Brain microvascular endothelial cell (primary cell): ENCODE measurements at regions not wholly inside any gene's neighbourhood (a gene's known extent, or its start where the extent isn't known, plus 50 kb on each side); places are given as distances from the start of the nearest gene placed in this dataset.
"Not testable (repeated sequence)": the region's sequence is repeated elsewhere in the genome, so short reads cannot be mapped to it uniquely, and the experiment has no call there.

Source experiments
- DNase-seq: peaks from one replicate; pipeline ENCODE4 v3.0.0-alpha.2; 2020
- H3K27ac ChIP-seq: fragments of 250-450 bp; sonication (Bioruptor Pico); 2 replicates; pipeline ENCODE4 v1.5.1; 2020; ENCODE audit warnings: mild to moderate bottlenecking, moderate library complexity
- H3K27me3 ChIP-seq: fragments of 250-450 bp; sonication (Bioruptor Pico); replicated peaks from 2 replicates; pipeline ENCODE4 v1.5.1; 2020; ENCODE audit warnings: mild to moderate bottlenecking
- H3K36me3 ChIP-seq: fragments of 250-450 bp; sonication (Bioruptor Pico); replicated peaks from 2 replicates; pipeline ENCODE4 v1.5.1; 2020; ENCODE audit warnings: mild to moderate bottlenecking
- H3K4me3 ChIP-seq: 2 replicates; pipeline ENCODE4 v1.5.1; 2011; ENCODE audit warnings: low read depth, mild to moderate bottlenecking, control low read depth, low read length, moderate library complexity
- CTCF ChIP-seq: IDR thresholded peaks from 2 replicates; pipeline ENCODE4 v1.5.1; 2011; ENCODE audit warnings: low read depth, mild to moderate bottlenecking, moderate library complexity, low read length, control low read depth, inconsistent platforms; ENCODE audit errors: missing control alignments
- in situ Hi-C: cut with HindIII; loops from 2 replicates; pipeline ENCODE4 v1.10.0; 2017; ENCODE audit warnings: low sequenced_read_pairs, low pct_ligation_motif_present

- in situ Hi-C loops, result no loop called here
- H3K4me3 ChIP-seq, result no peak overlapping the region
- no peak for TF ChIP-seq CTCF
- H3K36me3 ChIP-seq, result no peaks in the 10 kb centered on the region
- H3K27me3 ChIP-seq, result no peaks in the 10 kb centered on the region
- no peak overlapping the region for H3K27ac ChIP-seq
- no peak for DNase-seq
Observed at GRCh38 chr11:13193613-13194012, 84.0 kb upstream of the BMAL1 start.

GRCh38 chr11:13197374-13197773 lies 80.2 kb upstream of the BMAL1 start:
- DNase-seq, H3K36me3 ChIP-seq, H3K4me3 ChIP-seq, H3K27me3 ChIP-seq, in situ Hi-C loops, H3K27ac ChIP-seq: not testable (repeated sequence)

DNA sequence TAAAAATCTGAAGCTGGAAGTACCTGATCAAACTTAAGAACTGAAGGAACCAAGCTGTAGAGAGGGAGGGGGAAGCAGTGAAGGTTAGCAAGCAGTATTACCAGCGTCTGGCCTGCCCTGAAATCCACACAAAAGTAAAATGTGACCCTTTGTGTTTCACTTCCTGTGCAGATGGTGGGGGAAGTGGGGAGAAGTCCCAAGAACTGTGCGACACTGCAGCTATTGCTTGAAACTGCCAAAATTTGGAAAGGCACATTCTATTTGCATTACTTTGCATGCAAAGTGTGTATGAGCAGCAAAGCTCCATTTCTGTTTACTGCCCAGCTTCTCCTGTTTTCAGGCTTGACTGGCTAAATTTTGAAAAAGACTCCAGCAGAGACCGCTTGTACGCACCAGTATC lies 72.1 kb upstream of the BMAL1 start:
- in situ Hi-C loops, result loop anchor here (25.0 kb wide), 1 partner anchor 132 kb away; no protein-coding TSS in a partner anchor
- no peak overlapping the region for H3K27ac ChIP-seq
- no peak for TF ChIP-seq CTCF
- no peaks in the 10 kb centered on the region for H3K27me3 ChIP-seq
- H3K36me3 ChIP-seq, result no peaks in the 10 kb centered on the region
- H3K4me3 ChIP-seq, result no peak overlapping the region
- DNase-seq, result no peak

GRCh38 chr11:13206086-13206640 lies 71.4 kb upstream of the BMAL1 start:
- H3K27me3 ChIP-seq, result no peaks in the 10 kb centered on the region
- no peak for TF ChIP-seq CTCF
- no peak overlapping the region for H3K27ac ChIP-seq
- no peaks in the 10 kb centered on the region for H3K36me3 ChIP-seq
- H3K4me3 ChIP-seq, result no peak overlapping the region
- no peak for DNase-seq
- in situ Hi-C loops, result loop anchor here (25.0 kb wide), 1 partner anchor 131 kb away; no protein-coding TSS in a partner anchor

GRCh38 chr11:13207270-13207664 lies 70.3 kb upstream of the BMAL1 start:
- no peak for DNase-seq
- in situ Hi-C loops, result loop anchor here (25.0 kb wide), 1 partner anchor 130 kb away; no protein-coding TSS in a partner anchor
- Histone ChIP-seq H3K36me3 (no peaks in the 10 kb centered on the region), H3K27ac (peak overlapping the region; percentile 80), H3K27me3 (no peaks in the 10 kb centered on the region), H3K4me3 (no peak overlapping the region)
- peak; percentile 28 for TF ChIP-seq CTCF

DNA sequence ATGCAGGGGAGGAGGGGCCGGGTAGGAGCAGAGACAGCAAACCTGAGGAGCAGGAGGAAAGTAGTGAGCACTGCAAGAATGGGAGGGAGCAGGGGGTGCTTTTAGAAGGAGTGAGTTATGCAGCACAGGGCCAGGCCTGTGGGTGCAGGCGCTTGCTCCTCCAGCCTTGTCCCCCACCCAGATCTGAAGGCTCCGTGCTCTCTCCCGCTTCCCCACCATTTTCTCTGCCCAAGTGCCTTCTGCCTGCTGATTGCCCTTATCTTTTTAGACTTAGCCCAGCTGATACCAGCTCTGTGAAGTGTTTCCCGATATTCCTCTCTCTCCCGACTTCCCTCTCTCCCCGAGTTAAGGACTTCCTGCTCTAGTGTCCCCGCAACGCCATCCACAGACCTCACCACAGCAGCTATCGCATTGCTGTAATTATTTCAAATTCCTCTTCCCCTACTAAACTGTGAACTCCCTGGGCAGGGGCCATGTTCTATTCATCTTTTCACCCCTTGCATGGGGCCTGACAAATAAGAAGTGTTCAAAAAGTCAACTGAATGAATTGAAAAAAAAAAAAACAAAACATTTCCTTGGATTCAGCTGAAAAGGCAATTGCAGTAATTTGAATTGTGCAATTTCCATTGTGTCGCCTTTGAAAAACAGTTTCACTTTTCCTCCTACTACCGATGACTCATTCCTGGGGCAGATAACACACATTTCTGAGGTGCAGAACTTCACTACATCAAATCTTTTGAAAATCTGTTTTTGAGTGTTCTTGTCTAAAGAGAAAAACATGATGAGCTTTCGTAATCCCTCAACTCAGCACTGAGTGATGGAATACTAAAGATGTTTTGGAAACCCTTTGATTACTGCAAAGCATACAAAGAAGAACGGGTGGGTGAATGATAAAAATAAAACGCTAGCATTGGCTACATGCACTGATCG lies 69.7 kb upstream of the BMAL1 start:
- no peaks in the 10 kb centered on the region for H3K27me3 ChIP-seq
- no peak for TF ChIP-seq CTCF
- H3K4me3 ChIP-seq, result peak overlapping the region; percentile 42
- in situ Hi-C loops, result loop anchor here (25.0 kb wide), 1 partner anchor 129 kb away; no protein-coding TSS in a partner anchor
- peak; percentile 82 for DNase-seq
- peak overlapping the region; percentile 80 for H3K27ac ChIP-seq
- H3K36me3 ChIP-seq, result no peaks in the 10 kb centered on the region
